ENCODE measurements at regions not wholly inside any gene's neighbourhood (a gene's known extent, or its start where the extent isn't known, plus 50 kb on each side); places are given as distances from the start of the nearest gene placed in this dataset.

GRCh38 chr2:196365923-196366322 lies 194.5 kb upstream of the STK17B start:
- TF ChIP-seq CTCF (IDR thresholded peaks at IDR 0.05; ENCODE audit: insufficient read depth, low read depth, low read length) (no peak), EZH2 (IDR thresholded peaks at IDR 0.05; ENCODE audit: insufficient read depth, low read length) (no peak)
